Psoas muscle (tissue), 7 donors: ENCODE measurements at regions not wholly inside any gene's neighbourhood (a gene's known extent, or its start where the extent isn't known, plus 50 kb on each side); places are given as distances from the start of the nearest gene placed in this dataset.
"Not testable (repeated sequence)": the region's sequence is repeated elsewhere in the genome, so short reads cannot be mapped to it uniquely, and the experiment has no call there.

ENCODE experiments used
- ATAC-seq, 4 donors: fragments of 200-7000 bp; cut with Tn5 transposase; one replicate each; pipeline ENCODE4 v1.9.1; 2020; ENCODE audit warnings: moderate library complexity in 3 of 4, mild to moderate bottlenecking in 2 of 4
- DNase-seq, 2 donors: peaks; one replicate each; pipeline ENCODE4 v3.0.0-alpha.2; 2020
- H3K27ac ChIP-seq: fragments of 200-600 bp; one replicate; pipeline ENCODE4 v1.8.0; 2022
- H3K27me3 ChIP-seq, 3 donors: fragments of 200-600 bp in 1 of 3; one replicate each; pipeline versions ENCODE4 v1.6.1 to v1.8.0; 2013 to 2022; ENCODE audit warnings: low read length in 2 of 3, mild to moderate bottlenecking in 2 of 3, moderate library complexity in 1 of 3; ENCODE audit not compliant: insufficient read depth in 3 of 3
- H3K36me3 ChIP-seq, 2 donors: fragments of 200-600 bp in 1 of 2; one replicate each; pipeline versions ENCODE4 v1.6.1 to v1.8.0; 2013 to 2022; ENCODE audit warnings: low read depth in 1 of 2, mild to moderate bottlenecking in 1 of 2, moderate library complexity in 1 of 2; ENCODE audit not compliant: insufficient read depth in 1 of 2
- H3K4me1 ChIP-seq: fragments of 200-600 bp; one replicate; pipeline ENCODE4 v1.8.0; 2022
- H3K4me3 ChIP-seq: fragments of 200-600 bp; one replicate; pipeline ENCODE4 v1.8.0; 2022; ENCODE audit warnings: mild to moderate bottlenecking
- H3K9me3 ChIP-seq: fragments of 200-600 bp; one replicate; pipeline ENCODE4 v1.8.0; 2022
- WGBS, 3 donors: extraction: QIAGEN DNeasy Blood & Tissue Kit; methylation state at CpG; one replicate each; pipeline versions ENCODE4 v1.1.6 to v1.1.7; 2013; 5-methylcytosine and 5-hydroxymethylcytosine counted together
- intact Hi-C, 2 donors: fragments of 100-400 bp; cut with DNase I; formaldehyde crosslinking; loops; one replicate each; pipeline versions ENCODE4 v1.11.0 to v1.14.2; 2022
- TF ChIP-seq, protein P1 (sequence below): fragments of 200-600 bp; IDR thresholded peaks from one replicate; pipeline ENCODE4 v1.8.0; 2022; ENCODE audit warnings: antibody characterized with exemption
- donor health status: healthy with polysubstance abuse.
- donor health status: DM: no; HTN: no; CAD: no; lungs with moderate emphysema.
- donor health status: Bipolar disorder and iron deficiency.
- donor health status: healthy.
- donor health status: DM: yes; HTN: yes; CAD: no.
- donor health status: DM: no; HTN: no; CAD: no.
- donor health status: DM: yes; HTN: yes; CAD: no.

DNA sequence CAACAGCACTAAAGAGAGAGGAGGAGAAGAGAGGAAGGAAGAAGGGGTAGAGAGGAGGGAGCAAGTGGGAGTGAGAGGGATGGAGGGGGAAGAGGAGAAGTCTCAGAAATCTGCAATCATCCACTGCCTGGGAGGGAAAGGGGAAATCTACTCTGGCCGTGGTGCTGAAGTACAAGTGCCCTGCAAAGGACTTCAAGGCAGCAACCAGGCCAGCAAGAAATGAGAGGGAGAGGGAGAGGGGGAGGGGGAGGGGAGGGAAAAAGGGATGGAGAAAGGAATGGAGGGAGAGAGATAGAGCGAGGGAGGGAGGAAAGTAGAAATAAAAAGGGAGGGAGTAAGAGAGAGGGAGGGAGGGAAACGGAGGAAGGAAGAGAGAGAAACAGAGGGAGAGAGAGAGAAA, 130.8 kb upstream of the EEF2KMT start:
- no peaks in the 10 kb centered on the region for H3K9me3 ChIP-seq
- no peaks in the 10 kb centered on the region for H3K36me3 ChIP-seq
- ATAC-seq (no peak), DNase-seq (no peak)
- TF ChIP-seq, protein P1, sequence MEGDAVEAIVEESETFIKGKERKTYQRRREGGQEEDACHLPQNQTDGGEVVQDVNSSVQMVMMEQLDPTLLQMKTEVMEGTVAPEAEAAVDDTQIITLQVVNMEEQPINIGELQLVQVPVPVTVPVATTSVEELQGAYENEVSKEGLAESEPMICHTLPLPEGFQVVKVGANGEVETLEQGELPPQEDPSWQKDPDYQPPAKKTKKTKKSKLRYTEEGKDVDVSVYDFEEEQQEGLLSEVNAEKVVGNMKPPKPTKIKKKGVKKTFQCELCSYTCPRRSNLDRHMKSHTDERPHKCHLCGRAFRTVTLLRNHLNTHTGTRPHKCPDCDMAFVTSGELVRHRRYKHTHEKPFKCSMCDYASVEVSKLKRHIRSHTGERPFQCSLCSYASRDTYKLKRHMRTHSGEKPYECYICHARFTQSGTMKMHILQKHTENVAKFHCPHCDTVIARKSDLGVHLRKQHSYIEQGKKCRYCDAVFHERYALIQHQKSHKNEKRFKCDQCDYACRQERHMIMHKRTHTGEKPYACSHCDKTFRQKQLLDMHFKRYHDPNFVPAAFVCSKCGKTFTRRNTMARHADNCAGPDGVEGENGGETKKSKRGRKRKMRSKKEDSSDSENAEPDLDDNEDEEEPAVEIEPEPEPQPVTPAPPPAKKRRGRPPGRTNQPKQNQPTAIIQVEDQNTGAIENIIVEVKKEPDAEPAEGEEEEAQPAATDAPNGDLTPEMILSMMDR, result no peak
- H3K4me1 ChIP-seq, result no peaks in the 10 kb centered on the region
- intact Hi-C loops, result no loop called here
- peaks cover 0 to 7% (median 0%) of the 10 kb centered on the region in 3 donors for H3K27me3 ChIP-seq
- 7 to 18% (median 17%) methylated on average over 3 of the region's 3 CpGs for whole genome bisulfite sequencing, 3 donors
- no peak overlapping the region for H3K4me3 ChIP-seq
- H3K27ac ChIP-seq, result no peak overlapping the region

DNA sequence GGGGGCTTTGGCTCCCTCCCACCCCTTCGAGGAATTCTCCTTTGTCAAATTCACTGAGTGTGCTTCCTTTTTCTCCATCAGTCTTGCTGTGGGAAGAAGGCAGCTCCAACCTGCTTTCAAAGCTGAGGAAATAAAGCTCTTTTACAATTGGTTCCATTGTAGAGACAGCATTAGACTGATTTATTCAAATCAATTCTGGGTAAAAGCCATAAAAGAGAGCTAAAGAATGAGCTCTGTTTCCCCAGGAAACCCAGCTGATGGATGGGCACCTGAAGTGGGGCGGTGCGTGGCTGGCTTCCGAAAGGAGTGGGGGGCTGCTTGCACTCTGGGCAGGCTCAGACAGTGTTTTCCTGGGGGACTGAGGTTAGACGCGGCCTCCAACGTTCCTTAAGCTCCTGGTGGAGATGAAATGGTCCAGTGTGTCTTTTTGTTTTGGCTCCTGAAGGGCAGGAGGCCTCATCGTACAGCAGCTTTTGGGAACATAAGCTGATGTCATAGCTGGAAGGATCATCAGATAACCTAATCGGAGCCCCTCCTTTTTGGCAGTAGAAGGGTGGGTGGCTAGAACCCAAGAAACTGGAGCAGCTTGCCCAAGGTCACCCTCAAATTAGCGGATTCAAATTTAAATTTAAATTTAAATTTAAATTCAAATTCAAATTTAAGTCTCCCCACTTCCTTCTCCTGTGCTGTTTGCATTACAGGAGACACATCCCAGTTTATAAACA, 128.5 kb upstream of the EEF2KMT start:
- TF ChIP-seq, protein P1, result no peak
- DNase-seq (no peak), ATAC-seq (no peak)
- Histone ChIP-seq H3K4me3 (no peak overlapping the region), H3K27ac (no peak overlapping the region), H3K9me3 (no peaks in the 10 kb centered on the region), H3K4me1 (no peaks in the 10 kb centered on the region), H3K36me3 (no peaks in the 10 kb centered on the region), H3K27me3 (peaks cover 0 to 7% (median 0%) of the 10 kb centered on the region in 3 donors)
- WGBS, 3 donors, result 35 to 40% (median 36%) methylated on average over 10 of the region's 10 CpGs
- intact Hi-C loops, result no loop called here

DNA sequence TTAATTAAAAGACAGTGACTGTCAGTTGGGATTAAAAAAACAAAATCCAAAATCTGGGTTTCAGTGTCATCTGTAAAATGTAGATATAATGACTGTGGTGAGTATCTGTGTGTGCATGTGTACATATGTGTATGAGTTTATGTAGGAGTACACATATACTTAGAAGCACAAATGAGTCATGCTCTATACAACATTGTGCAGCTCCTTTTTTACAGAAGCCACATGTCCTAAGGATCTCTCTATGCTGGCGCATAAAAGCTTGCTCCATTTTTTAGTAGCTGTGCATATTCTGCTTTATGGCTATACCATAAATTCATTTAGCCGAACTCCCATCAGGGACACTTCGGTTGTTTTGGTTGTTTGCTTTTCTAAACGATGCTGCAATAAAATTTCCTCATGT, 125.2 kb upstream of the EEF2KMT start:
- peaks cover 0 to 7% (median 2%) of the 10 kb centered on the region in 3 donors for H3K27me3 ChIP-seq
- no peaks in the 10 kb centered on the region for H3K36me3 ChIP-seq
- 46 to 56% (median 49%) methylated on average over 4 of the region's 4 CpGs for WGBS, 3 donors
- H3K9me3 ChIP-seq, result no peaks in the 10 kb centered on the region
- no peak overlapping the region for H3K4me3 ChIP-seq
- no peak for DNase-seq
- no peak overlapping the region for H3K27ac ChIP-seq
- intact Hi-C loops, result no loop called here
- ATAC-seq, result no peak
- no peaks in the 10 kb centered on the region for H3K4me1 ChIP-seq
- TF ChIP-seq, protein P1, result no peak

GRCh38 chr16:5221831-5222230, 124.2 kb upstream of the EEF2KMT start:
- H3K9me3 ChIP-seq, DNase-seq, H3K4me3 ChIP-seq, H3K4me1 ChIP-seq, H3K27ac ChIP-seq, H3K27me3 ChIP-seq, intact Hi-C loops, ATAC-seq, H3K36me3 ChIP-seq: not testable (repeated sequence)
- WGBS, 3 donors, result 90 to 93% (median 93%) methylated on average over 10 to 20 of the region's 20 CpGs

GRCh38 chr16:5220705-5221104, 123.1 kb upstream of the EEF2KMT start:
- Histone ChIP-seq H3K9me3 (no peaks in the 10 kb centered on the region), H3K27me3 (peaks cover 0 to 7% (median 2%) of the 10 kb centered on the region in 3 donors), H3K4me1 (no peaks in the 10 kb centered on the region), H3K4me3 (no peak overlapping the region), H3K36me3 (no peaks in the 10 kb centered on the region), H3K27ac (no peak overlapping the region)
- TF ChIP-seq, protein P1, result no peak
- WGBS, 3 donors, result 84 to 89% (median 87%) methylated on average over 4 of the region's 4 CpGs
- no peak for DNase-seq
- intact Hi-C loops, result no loop called here
- ATAC-seq, result no peak
